ENCODE measurements at regions not wholly inside any gene's neighbourhood (a gene's known extent, or its start where the extent isn't known, plus 50 kb on each side); places are given as distances from the start of the nearest gene placed in this dataset.

DNA sequence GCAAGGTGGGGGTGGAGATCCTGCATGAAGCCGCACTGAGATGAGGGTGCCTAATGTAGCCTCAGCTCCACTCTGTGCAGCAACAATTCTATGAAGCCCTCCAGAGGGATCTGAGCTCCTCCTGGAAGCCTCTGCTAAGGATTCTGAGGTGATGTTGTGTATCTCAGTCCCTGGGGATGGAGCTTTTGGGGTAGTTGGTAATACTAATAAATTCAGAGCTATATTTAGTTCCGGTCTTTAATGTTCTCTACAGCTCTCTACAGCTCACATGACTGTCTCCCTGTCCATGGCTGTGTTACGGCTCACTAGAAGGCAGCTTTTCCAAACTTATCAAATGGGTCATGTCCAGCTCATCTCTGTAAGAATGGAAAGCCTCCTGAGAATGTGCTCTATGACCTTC lies 93.4 kb downstream of the ISX start:
- TF ChIP-seq CTCF (conservative IDR thresholded peaks at IDR 0.05; ENCODE audit: low read depth, low read length) (no peak), SMC3 (IDR thresholded peaks at IDR 0.05; ENCODE audit: low read depth, low read length) (no peak), POLR2A (IDR thresholded peaks at IDR 0.05; ENCODE audit: low read depth, low read length) (no peak), FOS (IDR thresholded peaks at IDR 0.05; ENCODE audit: low read depth, low read length) (no peak), RAD21 (IDR thresholded peaks at IDR 0.05; ENCODE audit: low read length) (no peak), MAZ (IDR thresholded peaks at IDR 0.05; ENCODE audit: borderline replicate concordance, low read depth, low read length) (no peak)
- TF ChIP-seq, protein P1, sequence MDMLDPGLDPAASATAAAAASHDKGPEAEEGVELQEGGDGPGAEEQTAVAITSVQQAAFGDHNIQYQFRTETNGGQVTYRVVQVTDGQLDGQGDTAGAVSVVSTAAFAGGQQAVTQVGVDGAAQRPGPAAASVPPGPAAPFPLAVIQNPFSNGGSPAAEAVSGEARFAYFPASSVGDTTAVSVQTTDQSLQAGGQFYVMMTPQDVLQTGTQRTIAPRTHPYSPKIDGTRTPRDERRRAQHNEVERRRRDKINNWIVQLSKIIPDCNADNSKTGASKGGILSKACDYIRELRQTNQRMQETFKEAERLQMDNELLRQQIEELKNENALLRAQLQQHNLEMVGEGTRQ (IDR thresholded peaks at IDR 0.05; ENCODE audit: low read depth, low read length) = no peak
